Esophagus muscularis mucosa (tissue), 4 donors: ENCODE measurements at regions not wholly inside any gene's neighbourhood (a gene's known extent, or its start where the extent isn't known, plus 50 kb on each side); places are given as distances from the start of the nearest gene placed in this dataset.
"Not testable (repeated sequence)": the region's sequence is repeated elsewhere in the genome, so short reads cannot be mapped to it uniquely, and the experiment has no call there.

Experiments used
- CTCF ChIP-seq, 3 experiments: fragments of 200-600 bp in 2 of 3; fragments of 450-650 bp in 1 of 3; sonication (generic) in 2 of 3; IDR thresholded peaks; one replicate each; pipeline ENCODE4 v1.5.1; 2017 to 2019; ENCODE audit warnings: antibody characterized with exemption in 3 of 3, mild to moderate bottlenecking in 2 of 3, moderate library complexity in 1 of 3
- EP300 ChIP-seq: sonication (generic); formaldehyde crosslinking; IDR thresholded peaks from one replicate; pipeline ENCODE4 v1.6.1; 2017; ENCODE audit warnings: antibody characterized with exemption
- POLR2AphosphoS5 ChIP-seq, 2 donors: sonication (generic); formaldehyde crosslinking; IDR thresholded peaks; one replicate each; pipeline ENCODE4 v1.6.1; 2017; ENCODE audit warnings: antibody characterized with exemption in 2 of 2

GRCh38 chr1:66466695-66467094 lies 67.3 kb upstream of the SGIP1 start:
- not testable (repeated sequence) for TF ChIP-seq CTCF (IDR thresholded peaks at IDR 0.05); POLR2AphosphoS5 (IDR thresholded peaks at IDR 0.05); EP300
